BE2C (cell line): ENCODE measurements at regions not wholly inside any gene's neighbourhood (a gene's known extent, or its start where the extent isn't known, plus 50 kb on each side); places are given as distances from the start of the nearest gene placed in this dataset.

ENCODE experiments used
- DNase-seq: peaks from one replicate; pipeline ENCODE4 v3.0.0-alpha.2; 2020
- H3K27me3 ChIP-seq: fragments of 250-450 bp; sonication (Bioruptor Pico); 2 replicates; pipeline ENCODE4 v1.5.1; 2020; ENCODE audit warnings: mild to moderate bottlenecking
- H3K36me3 ChIP-seq: fragments of 250-450 bp; sonication (Bioruptor Pico); 2 replicates; pipeline ENCODE4 v1.5.1; 2020; ENCODE audit warnings: mild to moderate bottlenecking
- H3K4me1 ChIP-seq: fragments of 250-450 bp; sonication (Bioruptor Pico); 2 replicates; pipeline ENCODE4 v1.5.1; 2020
- H3K4me3 ChIP-seq: 2 replicates; pipeline ENCODE4 v1.5.1; 2011; ENCODE audit warnings: low read depth, low read length
- H3K9me3 ChIP-seq: fragments of 250-450 bp; sonication (Bioruptor Pico); 2 replicates; pipeline ENCODE4 v1.5.1; 2020
- CTCF ChIP-seq: IDR thresholded peaks from 2 replicates; pipeline ENCODE4 v1.5.1; 2012; ENCODE audit warnings: mild to moderate bottlenecking, low read depth, low read length

- H3K36me3 ChIP-seq: no peaks in the 10 kb centered on the region
- H3K9me3 ChIP-seq: no peaks in the 10 kb centered on the region
- no peaks in the 10 kb centered on the region for H3K27me3 ChIP-seq
- H3K4me3 ChIP-seq: no peak overlapping the region
- H3K4me1 ChIP-seq: peaks cover 7% of the 10 kb centered on the region; the same call in 1 of the 2 replicates
- peak; percentile 19 for DNase-seq
- no peak for TF ChIP-seq CTCF
These were observed 87.3 kb downstream of the KCTD15 start for GRCh38 chr19:33883859-33884519.

- no peak for TF ChIP-seq CTCF
- no peak overlapping the region for H3K4me3 ChIP-seq
- DNase-seq: no peak
- no peaks in the 10 kb centered on the region for H3K9me3 ChIP-seq
- H3K27me3 ChIP-seq: no peaks in the 10 kb centered on the region
- no peaks in the 10 kb centered on the region for H3K36me3 ChIP-seq
- H3K4me1 ChIP-seq: no peaks in the 10 kb centered on the region
These were observed 88.6 kb downstream of the KCTD15 start for GRCh38 chr19:33885236-33885635.

GRCh38 chr19:33887891-33888290, 91.2 kb downstream of the KCTD15 start:
- Histone ChIP-seq H3K36me3 (no peaks in the 10 kb centered on the region), H3K9me3 (no peaks in the 10 kb centered on the region), H3K4me1 (no peaks in the 10 kb centered on the region), H3K27me3 (no peaks in the 10 kb centered on the region; the same call in 1 of the 2 replicates), H3K4me3 (no peak overlapping the region)
- DNase-seq: no peak
- TF ChIP-seq CTCF: no peak

- no peak for DNase-seq
- no peak for TF ChIP-seq CTCF
- no peaks in the 10 kb centered on the region for H3K36me3 ChIP-seq
- H3K9me3 ChIP-seq: no peaks in the 10 kb centered on the region
- H3K4me3 ChIP-seq: no peak overlapping the region
- no peaks in the 10 kb centered on the region for H3K4me1 ChIP-seq
- H3K27me3 ChIP-seq: no peaks in the 10 kb centered on the region; the same call in 1 of the 2 replicates
These were observed 92.0 kb downstream of the KCTD15 start for GRCh38 chr19:33888665-33889064.

- Histone ChIP-seq H3K9me3 (no peaks in the 10 kb centered on the region), H3K36me3 (no peaks in the 10 kb centered on the region), H3K27me3 (no peaks in the 10 kb centered on the region; the same call in none of the 2 replicates), H3K4me1 (no peaks in the 10 kb centered on the region), H3K4me3 (no peak overlapping the region)
- TF ChIP-seq CTCF: no peak
- no peak for DNase-seq
These were observed 93.9 kb downstream of the KCTD15 start for GRCh38 chr19:33890569-33890968.

- Histone ChIP-seq H3K27me3 (no peaks in the 10 kb centered on the region; the same call in none of the 2 replicates), H3K4me3 (no peak overlapping the region), H3K9me3 (no peaks in the 10 kb centered on the region), H3K4me1 (no peaks in the 10 kb centered on the region), H3K36me3 (no peaks in the 10 kb centered on the region)
- no peak for DNase-seq
- TF ChIP-seq CTCF: no peak
These were observed 95.1 kb downstream of the KCTD15 start for GRCh38 chr19:33891773-33892172.
